ENCODE measurements at regions not wholly inside any gene's neighbourhood (a gene's known extent, or its start where the extent isn't known, plus 50 kb on each side); places are given as distances from the start of the nearest gene placed in this dataset.

DNA sequence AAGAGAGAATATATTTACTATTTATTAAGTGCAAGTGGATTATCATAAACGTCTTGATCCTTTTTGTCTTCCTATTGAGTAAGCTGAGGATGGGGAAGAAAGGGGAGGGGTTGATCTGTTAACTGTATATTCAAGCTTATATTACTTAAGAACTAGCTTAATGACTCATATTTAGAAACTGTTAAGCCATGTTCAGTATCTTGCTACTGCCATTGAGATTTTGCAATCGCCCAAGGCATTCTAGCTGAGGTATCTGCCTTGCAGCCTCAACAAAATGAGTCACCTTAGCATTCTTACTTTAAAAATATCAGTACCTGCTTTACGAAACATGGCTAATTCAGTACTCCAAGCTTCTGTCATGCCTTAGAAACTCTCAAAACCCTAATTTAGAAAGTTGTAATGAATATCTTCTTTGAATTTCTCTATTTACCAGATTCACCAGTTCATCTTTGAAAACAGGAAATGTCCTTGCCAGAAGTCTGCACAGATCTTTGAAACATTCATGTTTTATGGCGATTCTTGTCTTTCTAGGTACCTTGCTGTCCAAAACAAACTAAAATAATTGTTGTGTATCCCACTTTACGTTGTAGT lies 76.1 kb downstream of the ALG10B start:
- ChIA-PET POLR2A (no interaction called here), CTCF (no interaction called here)
- H3K36me3 ChIP-seq (ENCODE audit: control insufficient read depth in 2 of 2, insufficient read depth in 1 of 2, low read length in 2 of 2), result no peaks in the 10 kb centered on the region
- no peaks in the 10 kb centered on the region for H3K4me1 ChIP-seq (ENCODE audit: control insufficient read depth, insufficient read depth, low read length)
- TF ChIP-seq ZNF530 (tag by site-specific recombination; IDR thresholded peaks at IDR 0.05; ENCODE audit: low read depth) (no peak), SCRT1 (tag by site-specific recombination; IDR thresholded peaks at IDR 0.05; ENCODE audit: borderline replicate concordance) (no peak), GLI2 (tag by site-specific recombination; IDR thresholded peaks at IDR 0.05; ENCODE audit: borderline replicate concordance, low read depth) (no peak), TRIM28 (IDR thresholded peaks at IDR 0.05; ENCODE audit: borderline replicate concordance, low read length) (no peak), ZBTB20 (tag by site-specific recombination; IDR thresholded peaks at IDR 0.05) (no peak), ZNF146 (tag by site-specific recombination; IDR thresholded peaks at IDR 0.05) (no peak)
- TF ChIP-seq, protein P1, sequence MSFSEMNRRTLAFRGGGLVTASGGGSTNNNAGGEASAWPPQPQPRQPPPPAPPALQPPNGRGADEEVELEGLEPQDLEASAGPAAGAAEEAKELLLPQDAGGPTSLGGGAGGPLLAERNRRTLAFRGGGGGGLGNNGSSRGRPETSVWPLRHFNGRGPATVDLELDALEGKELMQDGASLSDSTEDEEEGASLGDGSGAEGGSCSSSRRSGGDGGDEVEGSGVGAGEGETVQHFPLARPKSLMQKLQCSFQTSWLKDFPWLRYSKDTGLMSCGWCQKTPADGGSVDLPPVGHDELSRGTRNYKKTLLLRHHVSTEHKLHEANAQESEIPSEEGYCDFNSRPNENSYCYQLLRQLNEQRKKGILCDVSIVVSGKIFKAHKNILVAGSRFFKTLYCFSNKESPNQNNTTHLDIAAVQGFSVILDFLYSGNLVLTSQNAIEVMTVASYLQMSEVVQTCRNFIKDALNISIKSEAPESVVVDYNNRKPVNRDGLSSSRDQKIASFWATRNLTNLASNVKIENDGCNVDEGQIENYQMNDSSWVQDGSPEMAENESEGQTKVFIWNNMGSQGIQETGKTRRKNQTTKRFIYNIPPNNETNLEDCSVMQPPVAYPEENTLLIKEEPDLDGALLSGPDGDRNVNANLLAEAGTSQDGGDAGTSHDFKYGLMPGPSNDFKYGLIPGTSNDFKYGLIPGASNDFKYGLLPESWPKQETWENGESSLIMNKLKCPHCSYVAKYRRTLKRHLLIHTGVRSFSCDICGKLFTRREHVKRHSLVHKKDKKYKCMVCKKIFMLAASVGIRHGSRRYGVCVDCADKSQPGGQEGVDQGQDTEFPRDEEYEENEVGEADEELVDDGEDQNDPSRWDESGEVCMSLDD (tag by site-specific recombination; IDR thresholded peaks at IDR 0.05), result no peak
- TF ChIP-seq, protein P2, sequence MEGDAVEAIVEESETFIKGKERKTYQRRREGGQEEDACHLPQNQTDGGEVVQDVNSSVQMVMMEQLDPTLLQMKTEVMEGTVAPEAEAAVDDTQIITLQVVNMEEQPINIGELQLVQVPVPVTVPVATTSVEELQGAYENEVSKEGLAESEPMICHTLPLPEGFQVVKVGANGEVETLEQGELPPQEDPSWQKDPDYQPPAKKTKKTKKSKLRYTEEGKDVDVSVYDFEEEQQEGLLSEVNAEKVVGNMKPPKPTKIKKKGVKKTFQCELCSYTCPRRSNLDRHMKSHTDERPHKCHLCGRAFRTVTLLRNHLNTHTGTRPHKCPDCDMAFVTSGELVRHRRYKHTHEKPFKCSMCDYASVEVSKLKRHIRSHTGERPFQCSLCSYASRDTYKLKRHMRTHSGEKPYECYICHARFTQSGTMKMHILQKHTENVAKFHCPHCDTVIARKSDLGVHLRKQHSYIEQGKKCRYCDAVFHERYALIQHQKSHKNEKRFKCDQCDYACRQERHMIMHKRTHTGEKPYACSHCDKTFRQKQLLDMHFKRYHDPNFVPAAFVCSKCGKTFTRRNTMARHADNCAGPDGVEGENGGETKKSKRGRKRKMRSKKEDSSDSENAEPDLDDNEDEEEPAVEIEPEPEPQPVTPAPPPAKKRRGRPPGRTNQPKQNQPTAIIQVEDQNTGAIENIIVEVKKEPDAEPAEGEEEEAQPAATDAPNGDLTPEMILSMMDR (tag by site-specific recombination; IDR thresholded peaks at IDR 0.05), result no peak
- TF ChIP-seq, protein P3, sequence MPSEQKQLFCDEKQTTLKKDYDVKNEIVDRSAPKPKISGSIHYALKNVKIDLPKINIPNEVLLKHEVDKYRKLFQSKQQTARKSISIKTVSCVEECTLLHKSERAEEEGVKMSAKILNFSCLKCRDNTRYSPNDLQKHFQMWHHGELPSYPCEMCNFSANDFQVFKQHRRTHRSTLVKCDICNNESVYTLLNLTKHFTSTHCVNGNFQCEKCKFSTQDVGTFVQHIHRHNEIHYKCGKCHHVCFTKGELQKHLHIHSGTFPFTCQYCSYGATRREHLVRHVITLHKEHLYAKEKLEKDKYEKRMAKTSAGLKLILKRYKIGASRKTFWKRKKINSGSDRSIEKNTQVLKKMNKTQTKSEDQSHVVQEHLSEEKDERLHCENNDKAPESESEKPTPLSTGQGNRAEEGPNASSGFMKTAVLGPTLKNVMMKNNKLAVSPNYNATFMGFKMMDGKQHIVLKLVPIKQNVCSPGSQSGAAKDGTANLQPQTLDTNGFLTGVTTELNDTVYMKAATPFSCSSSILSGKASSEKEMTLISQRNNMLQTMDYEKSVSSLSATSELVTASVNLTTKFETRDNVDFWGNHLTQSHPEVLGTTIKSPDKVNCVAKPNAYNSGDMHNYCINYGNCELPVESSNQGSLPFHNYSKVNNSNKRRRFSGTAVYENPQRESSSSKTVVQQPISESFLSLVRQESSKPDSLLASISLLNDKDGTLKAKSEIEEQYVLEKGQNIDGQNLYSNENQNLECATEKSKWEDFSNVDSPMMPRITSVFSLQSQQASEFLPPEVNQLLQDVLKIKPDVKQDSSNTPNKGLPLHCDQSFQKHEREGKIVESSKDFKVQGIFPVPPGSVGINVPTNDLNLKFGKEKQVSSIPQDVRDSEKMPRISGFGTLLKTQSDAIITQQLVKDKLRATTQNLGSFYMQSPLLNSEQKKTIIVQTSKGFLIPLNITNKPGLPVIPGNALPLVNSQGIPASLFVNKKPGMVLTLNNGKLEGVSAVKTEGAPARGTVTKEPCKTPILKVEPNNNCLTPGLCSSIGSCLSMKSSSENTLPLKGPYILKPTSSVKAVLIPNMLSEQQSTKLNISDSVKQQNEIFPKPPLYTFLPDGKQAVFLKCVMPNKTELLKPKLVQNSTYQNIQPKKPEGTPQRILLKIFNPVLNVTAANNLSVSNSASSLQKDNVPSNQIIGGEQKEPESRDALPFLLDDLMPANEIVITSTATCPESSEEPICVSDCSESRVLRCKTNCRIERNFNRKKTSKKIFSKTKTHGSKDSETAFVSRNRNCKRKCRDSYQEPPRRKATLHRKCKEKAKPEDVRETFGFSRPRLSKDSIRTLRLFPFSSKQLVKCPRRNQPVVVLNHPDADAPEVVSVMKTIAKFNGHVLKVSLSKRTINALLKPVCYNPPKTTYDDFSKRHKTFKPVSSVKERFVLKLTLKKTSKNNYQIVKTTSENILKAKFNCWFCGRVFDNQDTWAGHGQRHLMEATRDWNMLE (tag by site-specific recombination; conservative IDR thresholded peaks at IDR 0.05; ENCODE audit: low read depth), result no peak
- TF ChIP-seq, protein P4, sequence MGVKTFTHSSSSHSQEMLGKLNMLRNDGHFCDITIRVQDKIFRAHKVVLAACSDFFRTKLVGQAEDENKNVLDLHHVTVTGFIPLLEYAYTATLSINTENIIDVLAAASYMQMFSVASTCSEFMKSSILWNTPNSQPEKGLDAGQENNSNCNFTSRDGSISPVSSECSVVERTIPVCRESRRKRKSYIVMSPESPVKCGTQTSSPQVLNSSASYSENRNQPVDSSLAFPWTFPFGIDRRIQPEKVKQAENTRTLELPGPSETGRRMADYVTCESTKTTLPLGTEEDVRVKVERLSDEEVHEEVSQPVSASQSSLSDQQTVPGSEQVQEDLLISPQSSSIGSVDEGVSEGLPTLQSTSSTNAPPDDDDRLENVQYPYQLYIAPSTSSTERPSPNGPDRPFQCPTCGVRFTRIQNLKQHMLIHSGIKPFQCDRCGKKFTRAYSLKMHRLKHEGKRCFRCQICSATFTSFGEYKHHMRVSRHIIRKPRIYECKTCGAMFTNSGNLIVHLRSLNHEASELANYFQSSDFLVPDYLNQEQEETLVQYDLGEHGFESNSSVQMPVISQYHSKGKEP (tag by site-specific recombination; IDR thresholded peaks at IDR 0.05), result no peak
- TF ChIP-seq, protein P5, sequence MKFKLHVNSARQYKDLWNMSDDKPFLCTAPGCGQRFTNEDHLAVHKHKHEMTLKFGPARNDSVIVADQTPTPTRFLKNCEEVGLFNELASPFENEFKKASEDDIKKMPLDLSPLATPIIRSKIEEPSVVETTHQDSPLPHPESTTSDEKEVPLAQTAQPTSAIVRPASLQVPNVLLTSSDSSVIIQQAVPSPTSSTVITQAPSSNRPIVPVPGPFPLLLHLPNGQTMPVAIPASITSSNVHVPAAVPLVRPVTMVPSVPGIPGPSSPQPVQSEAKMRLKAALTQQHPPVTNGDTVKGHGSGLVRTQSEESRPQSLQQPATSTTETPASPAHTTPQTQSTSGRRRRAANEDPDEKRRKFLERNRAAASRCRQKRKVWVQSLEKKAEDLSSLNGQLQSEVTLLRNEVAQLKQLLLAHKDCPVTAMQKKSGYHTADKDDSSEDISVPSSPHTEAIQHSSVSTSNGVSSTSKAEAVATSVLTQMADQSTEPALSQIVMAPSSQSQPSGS (tag by site-specific recombination; IDR thresholded peaks at IDR 0.05; ENCODE audit: low read depth), result no peak
- H3K4me3 ChIP-seq (ENCODE audit: low read depth, low read length), result no peak overlapping the region
- no peak overlapping the region for H3K27ac ChIP-seq (ENCODE audit: extremely low read depth, low read depth, low read length)
- H3K9me3 ChIP-seq (ENCODE audit: control insufficient read depth, insufficient read depth, low read depth, low read length), result no peaks in the 10 kb centered on the region
